ENCODE measurements at regions not wholly inside any gene's neighbourhood (a gene's known extent, or its start where the extent isn't known, plus 50 kb on each side); places are given as distances from the start of the nearest gene placed in this dataset.

GRCh38 chr3:17972030-17972429 is 229.6 kb upstream of the TBC1D5 start:
- no peak overlapping the region for H2AFZ ChIP-seq (ENCODE audit: low read depth)
- H3K27ac ChIP-seq (ENCODE audit: low read depth in 2 of 2, low read length in 1 of 2): no peak overlapping the region
- TF ChIP-seq NFIC (IDR thresholded peaks at IDR 0.05; ENCODE audit: borderline replicate concordance) (no peak), ZBTB33 (IDR thresholded peaks at IDR 0.05; ENCODE audit: borderline replicate concordance, low read depth) (no peak), NRF1 (IDR thresholded peaks at IDR 0.05; ENCODE audit: low read depth, low read length) (no peak), SIN3A (IDR thresholded peaks at IDR 0.05; ENCODE audit: borderline replicate concordance, low read depth, low read length) (no peak), EP300 (IDR thresholded peaks at IDR 0.05; ENCODE audit: borderline replicate concordance in 1 of 2, low read depth in 1 of 2, low read length in 1 of 2) (no peak), REST (IDR thresholded peaks at IDR 0.05; ENCODE audit: low read depth, low read length) (no peak), RCOR1 (IDR thresholded peaks at IDR 0.05; ENCODE audit: low read length) (no peak), POLR2AphosphoS5 (IDR thresholded peaks at IDR 0.05; ENCODE audit: low read depth, low read length) (no peak), YY1 (IDR thresholded peaks at IDR 0.05; ENCODE audit: low read depth) (no peak), CHD2 (IDR thresholded peaks at IDR 0.05; ENCODE audit: low read length, partially characterized antibody) (no peak), TAF1 (IDR thresholded peaks at IDR 0.05; ENCODE audit: borderline replicate concordance, low read depth, low read length) (no peak), TEAD4 (IDR thresholded peaks at IDR 0.05; ENCODE audit: borderline replicate concordance, insufficient read depth) (no peak), GABPA (IDR thresholded peaks at IDR 0.05; ENCODE audit: low read depth) (no peak), TCF12 (IDR thresholded peaks at IDR 0.05) (no peak), JUND (IDR thresholded peaks at IDR 0.05) (no peak)
- TF ChIP-seq, protein P1, sequence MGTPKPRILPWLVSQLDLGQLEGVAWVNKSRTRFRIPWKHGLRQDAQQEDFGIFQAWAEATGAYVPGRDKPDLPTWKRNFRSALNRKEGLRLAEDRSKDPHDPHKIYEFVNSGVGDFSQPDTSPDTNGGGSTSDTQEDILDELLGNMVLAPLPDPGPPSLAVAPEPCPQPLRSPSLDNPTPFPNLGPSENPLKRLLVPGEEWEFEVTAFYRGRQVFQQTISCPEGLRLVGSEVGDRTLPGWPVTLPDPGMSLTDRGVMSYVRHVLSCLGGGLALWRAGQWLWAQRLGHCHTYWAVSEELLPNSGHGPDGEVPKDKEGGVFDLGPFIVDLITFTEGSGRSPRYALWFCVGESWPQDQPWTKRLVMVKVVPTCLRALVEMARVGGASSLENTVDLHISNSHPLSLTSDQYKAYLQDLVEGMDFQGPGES (IDR thresholded peaks at IDR 0.05; ENCODE audit: low read depth, low read length): no peak
- TF ChIP-seq, protein P2, sequence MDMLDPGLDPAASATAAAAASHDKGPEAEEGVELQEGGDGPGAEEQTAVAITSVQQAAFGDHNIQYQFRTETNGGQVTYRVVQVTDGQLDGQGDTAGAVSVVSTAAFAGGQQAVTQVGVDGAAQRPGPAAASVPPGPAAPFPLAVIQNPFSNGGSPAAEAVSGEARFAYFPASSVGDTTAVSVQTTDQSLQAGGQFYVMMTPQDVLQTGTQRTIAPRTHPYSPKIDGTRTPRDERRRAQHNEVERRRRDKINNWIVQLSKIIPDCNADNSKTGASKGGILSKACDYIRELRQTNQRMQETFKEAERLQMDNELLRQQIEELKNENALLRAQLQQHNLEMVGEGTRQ (IDR thresholded peaks at IDR 0.05; ENCODE audit: borderline replicate concordance, low read depth, low read length): no peak
- TF ChIP-seq, protein P3, sequence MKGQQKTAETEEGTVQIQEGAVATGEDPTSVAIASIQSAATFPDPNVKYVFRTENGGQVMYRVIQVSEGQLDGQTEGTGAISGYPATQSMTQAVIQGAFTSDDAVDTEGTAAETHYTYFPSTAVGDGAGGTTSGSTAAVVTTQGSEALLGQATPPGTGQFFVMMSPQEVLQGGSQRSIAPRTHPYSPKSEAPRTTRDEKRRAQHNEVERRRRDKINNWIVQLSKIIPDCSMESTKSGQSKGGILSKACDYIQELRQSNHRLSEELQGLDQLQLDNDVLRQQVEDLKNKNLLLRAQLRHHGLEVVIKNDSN (IDR thresholded peaks at IDR 0.05; ENCODE audit: borderline replicate concordance, low read depth): no peak
- H3F3A ChIP-seq (replicated peaks; ENCODE audit: insufficient read depth): no peaks in the 10 kb centered on the region
- H4K20me1 ChIP-seq (ENCODE audit: insufficient read depth): no peaks in the 10 kb centered on the region
- H3K36me3 ChIP-seq (replicated peaks in 1 of 2; ENCODE audit: control insufficient read depth in 1 of 2, insufficient read depth in 2 of 2, low read length in 1 of 2): no peaks in the 10 kb centered on the region
- H3K4me1 ChIP-seq (ENCODE audit: control insufficient read depth in 1 of 2, insufficient read depth in 2 of 2, low read depth in 1 of 2, low read length in 1 of 2): no peaks in the 10 kb centered on the region; a peak in 1 of 4 replicates
- H3K9me3 ChIP-seq: no peaks in the 10 kb centered on the region
- no peak overlapping the region for H3K4me3 ChIP-seq (ENCODE audit: low read depth in 2 of 2, low read length in 1 of 2)
- no peak overlapping the region for H3K9ac ChIP-seq
- POLR2A ChIA-PET: no interaction called here
- WGBS (ENCODE audit: low lambda C conversion rate): 69% methylated on average over 1 of the region's 1 CpG
- H3K9me2 ChIP-seq: no peaks in the 10 kb centered on the region
- no peaks in the 10 kb centered on the region for H3K27me3 ChIP-seq (ENCODE audit: insufficient read depth)
- CTCF ChIA-PET: interaction anchor here (1.5 kb wide), 1 partner anchor 417 kb away, joined by 3 read pairs; no protein-coding TSS in a partner anchor
- no peak for DNase-seq
- no peak overlapping the region for H3K4me2 ChIP-seq
- H3K79me2 ChIP-seq (ENCODE audit: insufficient read depth): no peaks in the 10 kb centered on the region

All from SK-N-SH (cell line).